ENCODE measurements at regions not wholly inside any gene's neighbourhood (a gene's known extent, or its start where the extent isn't known, plus 50 kb on each side); places are given as distances from the start of the nearest gene placed in this dataset.

- ChIA-PET POLR2A (no interaction called here), CTCF (no interaction called here)
- Histone ChIP-seq H3K4me3 (ENCODE audit: control insufficient read depth in 1 of 2, extremely low read depth in 1 of 2, low read length in 1 of 2) (no peak overlapping the region), H3K9me3 (no peaks in the 10 kb centered on the region), H3K27me3 (replicated peaks in 1 of 2; ENCODE audit: control insufficient read depth in 2 of 2, extremely low read depth in 1 of 2, insufficient read depth in 2 of 2, low read length in 1 of 2) (no peaks in the 10 kb centered on the region), H3K36me3 (ENCODE audit: control insufficient read depth in 2 of 2, extremely low read depth in 1 of 2, insufficient read depth in 1 of 2, low read length in 1 of 2) (no peaks in the 10 kb centered on the region), H3K4me1 (ENCODE audit: control insufficient read depth in 1 of 2, extremely low read depth in 1 of 2, insufficient read depth in 2 of 2, low read length in 2 of 2) (no peaks in the 10 kb centered on the region), H3K27ac (ENCODE audit: low read length) (no peak overlapping the region)
- H3K27me3 Mint-ChIP-seq: no peaks in the 10 kb centered on the region
- H3K4me1 Mint-ChIP-seq: no peaks in the 10 kb centered on the region
- H3K27ac Mint-ChIP-seq: no peak overlapping the region
- no peak for DNase-seq
- ATAC-seq (replicated peaks in 1 of 4): no peak
- peaks cover 0 to 14% (median 2%) of the 10 kb centered on the region in 3 donors for H3K9me3 Mint-ChIP-seq
- no peak overlapping the region for H3K4me3 Mint-ChIP-seq
- no CpG with 5 or more reads among the region's 4 CpGs for WGBS (ENCODE audit: insufficient coverage)
- H3K36me3 Mint-ChIP-seq: no peaks in the 10 kb centered on the region
Observed at GRCh38 chr6:8658416-8658815, 223.1 kb upstream of the SLC35B3 start.

- no peaks in the 10 kb centered on the region for H3K27me3 ChIP-seq (replicated peaks in 1 of 2; ENCODE audit: control insufficient read depth in 2 of 2, extremely low read depth in 1 of 2, insufficient read depth in 2 of 2, low read length in 1 of 2)
- H3K4me1 ChIP-seq (ENCODE audit: control insufficient read depth in 1 of 2, extremely low read depth in 1 of 2, insufficient read depth in 2 of 2, low read length in 2 of 2): no peaks in the 10 kb centered on the region
- no peaks in the 10 kb centered on the region for H3K4me1 Mint-ChIP-seq
- POLR2A ChIA-PET: interaction anchor here in 1 of 2 donors (0.6 kb wide), 1 partner anchor 334 kb away, joined by 3 read pairs; no protein-coding TSS in a partner anchor
- no peaks in the 10 kb centered on the region for H3K36me3 ChIP-seq (ENCODE audit: control insufficient read depth in 2 of 2, extremely low read depth in 1 of 2, insufficient read depth in 1 of 2, low read length in 1 of 2)
- H3K27me3 Mint-ChIP-seq: no peaks in the 10 kb centered on the region
- H3K4me3 ChIP-seq (ENCODE audit: control insufficient read depth in 1 of 2, extremely low read depth in 1 of 2, low read length in 1 of 2): no peak overlapping the region
- no peak overlapping the region for H3K27ac Mint-ChIP-seq
- H3K9me3 ChIP-seq: no peaks in the 10 kb centered on the region
- H3K4me3 Mint-ChIP-seq: no peak overlapping the region
- DNase-seq (no peak), ATAC-seq (replicated peaks in 1 of 4) (no peak)
- H3K9me3 Mint-ChIP-seq: peaks cover 0 to 14% (median 2%) of the 10 kb centered on the region in 3 donors
- CTCF ChIA-PET: no interaction called here
- no peaks in the 10 kb centered on the region for H3K36me3 Mint-ChIP-seq
- no peak overlapping the region for H3K27ac ChIP-seq (ENCODE audit: low read length)
Observed at GRCh38 chr6:8657522-8657921, 222.2 kb upstream of the SLC35B3 start.

- no peaks in the 10 kb centered on the region for H3K36me3 Mint-ChIP-seq
- H3K27me3 ChIP-seq (replicated peaks in 1 of 2; ENCODE audit: control insufficient read depth in 2 of 2, extremely low read depth in 1 of 2, insufficient read depth in 2 of 2, low read length in 1 of 2): no peaks in the 10 kb centered on the region
- H3K4me1 ChIP-seq (ENCODE audit: control insufficient read depth in 1 of 2, extremely low read depth in 1 of 2, insufficient read depth in 2 of 2, low read length in 2 of 2): no peaks in the 10 kb centered on the region
- H3K27me3 Mint-ChIP-seq: no peaks in the 10 kb centered on the region
- H3K9me3 ChIP-seq: no peaks in the 10 kb centered on the region
- no peaks in the 10 kb centered on the region for H3K36me3 ChIP-seq (ENCODE audit: control insufficient read depth in 2 of 2, extremely low read depth in 1 of 2, insufficient read depth in 1 of 2, low read length in 1 of 2)
- no peaks in the 10 kb centered on the region for H3K4me1 Mint-ChIP-seq
- ChIA-PET POLR2A (no interaction called here), CTCF (no interaction called here)
- WGBS (ENCODE audit: insufficient coverage): 66% methylated on average over 3 of the region's 5 CpGs
- ATAC-seq (replicated peaks in 1 of 4) (no peak), DNase-seq (no peak)
- no peak overlapping the region for H3K4me3 Mint-ChIP-seq
- no peak overlapping the region for H3K27ac ChIP-seq (ENCODE audit: low read length)
- no peak overlapping the region for H3K27ac Mint-ChIP-seq
- peaks cover 0 to 14% (median 6%) of the 10 kb centered on the region in 3 donors for H3K9me3 Mint-ChIP-seq
- H3K4me3 ChIP-seq (ENCODE audit: control insufficient read depth in 1 of 2, extremely low read depth in 1 of 2, low read length in 1 of 2): no peak overlapping the region
Observed at GRCh38 chr6:8655670-8656454, 220.5 kb upstream of the SLC35B3 start.

- Histone ChIP-seq H3K27ac (ENCODE audit: low read length) (no peak overlapping the region), H3K9me3 (no peaks in the 10 kb centered on the region), H3K4me3 (ENCODE audit: control insufficient read depth in 1 of 2, extremely low read depth in 1 of 2, low read length in 1 of 2) (no peak overlapping the region), H3K27me3 (replicated peaks in 1 of 2; ENCODE audit: control insufficient read depth in 2 of 2, extremely low read depth in 1 of 2, insufficient read depth in 2 of 2, low read length in 1 of 2) (no peaks in the 10 kb centered on the region), H3K36me3 (ENCODE audit: control insufficient read depth in 2 of 2, extremely low read depth in 1 of 2, insufficient read depth in 1 of 2, low read length in 1 of 2) (no peaks in the 10 kb centered on the region), H3K4me1 (ENCODE audit: control insufficient read depth in 1 of 2, extremely low read depth in 1 of 2, insufficient read depth in 2 of 2, low read length in 2 of 2) (no peaks in the 10 kb centered on the region)
- no peaks in the 10 kb centered on the region for H3K36me3 Mint-ChIP-seq
- H3K4me1 Mint-ChIP-seq: no peaks in the 10 kb centered on the region
- ChIA-PET POLR2A (interaction anchor here in 1 of 2 donors (0.6 kb wide), 1 partner anchor 13 kb away, joined by 3 read pairs; no protein-coding TSS in a partner anchor), CTCF (interaction anchor here in 1 of 2 donors (1.1 kb wide), 1 partner anchor 9 kb away, joined by 3 read pairs; no protein-coding TSS in a partner anchor)
- H3K4me3 Mint-ChIP-seq: no peak overlapping the region
- no peaks in the 10 kb centered on the region for H3K27me3 Mint-ChIP-seq
- no peak for DNase-seq
- no peak overlapping the region for H3K27ac Mint-ChIP-seq
- H3K9me3 Mint-ChIP-seq: peaks cover 0 to 24% (median 19%) of the 10 kb centered on the region in 3 donors
- WGBS (ENCODE audit: insufficient coverage): no CpG with 5 or more reads among the region's 3 CpGs
- ATAC-seq (replicated peaks in 1 of 4): no peak
Observed at GRCh38 chr6:8652710-8653109, 217.4 kb upstream of the SLC35B3 start.

- H3K36me3 Mint-ChIP-seq: no peaks in the 10 kb centered on the region
Observed at GRCh38 chr6:8651998-8652397, 216.7 kb upstream of the SLC35B3 start.

GRCh38 chr6:8645212-8645611 lies 209.9 kb upstream of the SLC35B3 start:
- ATAC-seq (replicated peaks in 1 of 4) (no peak), DNase-seq (no peak)
- Histone ChIP-seq H3K9me3 (no peaks in the 10 kb centered on the region), H3K4me1 (ENCODE audit: control insufficient read depth in 1 of 2, extremely low read depth in 1 of 2, insufficient read depth in 2 of 2, low read length in 2 of 2) (no peaks in the 10 kb centered on the region), H3K27ac (ENCODE audit: low read length) (no peak overlapping the region), H3K4me3 (ENCODE audit: control insufficient read depth in 1 of 2, extremely low read depth in 1 of 2, low read length in 1 of 2) (no peak overlapping the region), H3K36me3 (ENCODE audit: control insufficient read depth in 2 of 2, extremely low read depth in 1 of 2, insufficient read depth in 1 of 2, low read length in 1 of 2) (no peaks in the 10 kb centered on the region), H3K27me3 (replicated peaks in 1 of 2; ENCODE audit: control insufficient read depth in 2 of 2, extremely low read depth in 1 of 2, insufficient read depth in 2 of 2, low read length in 1 of 2) (no peaks in the 10 kb centered on the region)
- H3K9me3 Mint-ChIP-seq: peaks cover under 1 to 51% (median 24%) of the 10 kb centered on the region in 3 donors
- H3K36me3 Mint-ChIP-seq: no peaks in the 10 kb centered on the region
- WGBS (ENCODE audit: insufficient coverage): 92% methylated on average over 3 of the region's 3 CpGs
- no peaks in the 10 kb centered on the region for H3K4me1 Mint-ChIP-seq
- H3K4me3 Mint-ChIP-seq: no peak overlapping the region
- POLR2A ChIA-PET: no interaction called here
- no peaks in the 10 kb centered on the region for H3K27me3 Mint-ChIP-seq
- no peak overlapping the region for H3K27ac Mint-ChIP-seq
- CTCF ChIA-PET: no interaction called here

More at GRCh38 chr6:8651998-8652397, 216.7 kb upstream of the SLC35B3 start:
- Histone ChIP-seq H3K36me3 (ENCODE audit: control insufficient read depth in 2 of 2, extremely low read depth in 1 of 2, insufficient read depth in 1 of 2, low read length in 1 of 2) (no peaks in the 10 kb centered on the region), H3K4me3 (ENCODE audit: control insufficient read depth in 1 of 2, extremely low read depth in 1 of 2, low read length in 1 of 2) (no peak overlapping the region), H3K27me3 (replicated peaks in 1 of 2; ENCODE audit: control insufficient read depth in 2 of 2, extremely low read depth in 1 of 2, insufficient read depth in 2 of 2, low read length in 1 of 2) (no peaks in the 10 kb centered on the region), H3K27ac (ENCODE audit: low read length) (no peak overlapping the region), H3K9me3 (no peaks in the 10 kb centered on the region), H3K4me1 (ENCODE audit: control insufficient read depth in 1 of 2, extremely low read depth in 1 of 2, insufficient read depth in 2 of 2, low read length in 2 of 2) (no peaks in the 10 kb centered on the region)
- Mint-ChIP-seq H3K4me3 (no peak overlapping the region), H3K27me3 (no peaks in the 10 kb centered on the region), H3K27ac (no peak overlapping the region), H3K4me1 (no peaks in the 10 kb centered on the region), H3K9me3 (peaks cover 0 to 27% (median 19%) of the 10 kb centered on the region in 3 donors)
- ATAC-seq (replicated peaks in 1 of 4): no peak
- WGBS (ENCODE audit: insufficient coverage): 80% methylated on average over 4 of the region's 4 CpGs
- DNase-seq: no peak
- CTCF ChIA-PET: interaction anchor here in 1 of 2 donors (1.1 kb wide), 1 partner anchor 8 kb away, joined by 3 read pairs; no protein-coding TSS in a partner anchor
- POLR2A ChIA-PET: no interaction called here
